SK-N-SH (cell line): ENCODE measurements at regions not wholly inside any gene's neighbourhood (a gene's known extent, or its start where the extent isn't known, plus 50 kb on each side); places are given as distances from the start of the nearest gene placed in this dataset.

Experiments used
- CTCF ChIA-PET: fragments of 300-600, 350-600 bp; formaldehyde crosslinking; extraction: SDS; loops from one replicate; lab custom pipeline; 2021; lab: Yijun Ruan, JAX
- POLR2A ChIA-PET: fragments of 350-600 bp; sonication (Branson Sonifier 250); formaldehyde crosslinking; extraction: SDS; loops from one replicate; lab custom pipeline; 2020; ENCODE audit warnings: antibody characterized with exemption, inconsistent platforms; lab: Yijun Ruan, JAX
- DNase-seq: peaks from one replicate; pipeline ENCODE4 v3.0.0; 2012
- H2AFZ ChIP-seq: fragments of 200-600 bp; sonication (generic); 2 replicates; pipeline ENCODE4 v1.8.1; 2016; ENCODE audit warnings: antibody characterized with exemption, mild to moderate bottlenecking, low read depth
- H3F3A ChIP-seq: fragments of 200-600 bp; sonication (generic); replicated peaks from 2 replicates; pipeline ENCODE3; 2016; ENCODE audit warnings: antibody characterized with exemption, mild to moderate bottlenecking; ENCODE audit not compliant: insufficient read depth
- H3K27ac ChIP-seq, 2 experiments: fragments of 200-500 bp in 1 of 2; fragments of 200-600 bp in 1 of 2; sonication (Bioruptor generic) in 1 of 2; sonication (generic), shearing (Covaris generic) in 1 of 2; 2 replicates each; pipeline versions ENCODE4 v1.5.1 to v1.6.1; 2014 to 2016; ENCODE audit warnings: low read depth in 2 of 2, inconsistent platforms in 1 of 2, low read length in 1 of 2, mild to moderate bottlenecking in 1 of 2, mixed read lengths in 1 of 2
- H3K27me3 ChIP-seq: fragments of 200-600 bp; sonication (generic), shearing (Covaris generic); 2 replicates; pipeline ENCODE4 v1.6.1; 2016; ENCODE audit warnings: mixed run types; ENCODE audit not compliant: insufficient read depth
- H3K36me3 ChIP-seq, 2 experiments: fragments of 200-500 bp in 1 of 2; fragments of 200-600 bp in 1 of 2; sonication (Bioruptor generic) in 1 of 2; sonication (generic) in 1 of 2; replicated peaks in 1 of 2; 2 replicates each; pipeline versions ENCODE3 to v1.5.1; 2014 to 2016; ENCODE audit warnings: low read length in 1 of 2, mild to moderate bottlenecking in 1 of 2; ENCODE audit not compliant: insufficient read depth in 2 of 2, control insufficient read depth in 1 of 2
- H3K4me1 ChIP-seq, 2 experiments: fragments of 200-500 bp in 1 of 2; fragments of 200-600 bp in 1 of 2; sonication (Bioruptor generic) in 1 of 2; sonication (generic), shearing (Covaris generic) in 1 of 2; 2 replicates each; pipeline versions ENCODE4 v1.5.1 to v1.6.1; 2014 to 2016; ENCODE audit warnings: low read depth in 1 of 2, low read length in 1 of 2, mixed run types in 1 of 2; ENCODE audit not compliant: insufficient read depth in 2 of 2, control insufficient read depth in 1 of 2
- H3K4me2 ChIP-seq: fragments of 200-600 bp; sonication (generic), shearing (Covaris generic); 2 replicates; pipeline ENCODE4 v1.6.1; 2017; ENCODE audit warnings: mixed run types
- H3K4me3 ChIP-seq, 2 experiments: fragments of 200-500 bp in 1 of 2; fragments of 200-600 bp in 1 of 2; sonication (Bioruptor generic) in 1 of 2; sonication (generic), shearing (Covaris generic) in 1 of 2; 2 replicates each; pipeline versions ENCODE4 v1.5.1 to v1.8.1; 2014 to 2016; ENCODE audit warnings: low read depth in 2 of 2, inconsistent platforms in 1 of 2, low read length in 1 of 2, mild to moderate bottlenecking in 1 of 2, mixed read lengths in 1 of 2, moderate library complexity in 1 of 2
- H3K79me2 ChIP-seq: fragments of 200-600 bp; sonication (generic); 2 replicates; pipeline ENCODE4 v1.8.1; 2017; ENCODE audit warnings: mild to moderate bottlenecking; ENCODE audit not compliant: insufficient read depth
- H3K9ac ChIP-seq: fragments of 200-600 bp; sonication (generic); 2 replicates; pipeline ENCODE4 v1.6.1; 2017; ENCODE audit warnings: mixed run types
- H3K9me2 ChIP-seq: fragments of 200-600 bp; sonication (generic); 2 replicates; pipeline ENCODE4 v1.6.1; 2017; ENCODE audit warnings: mixed run types
- H3K9me3 ChIP-seq: fragments of 200-600 bp; sonication (generic); 2 replicates; pipeline ENCODE4 v1.6.1; 2017; ENCODE audit warnings: mixed run types, mild to moderate bottlenecking, moderate library complexity
- H4K20me1 ChIP-seq: fragments of 200-600 bp; sonication (generic); 2 replicates; pipeline ENCODE4 v1.6.1; 2017; ENCODE audit warnings: mild to moderate bottlenecking, mixed run types; ENCODE audit not compliant: insufficient read depth
- CTCF ChIP-seq: fragments of 200-600 bp; sonication (generic); IDR thresholded peaks from 2 replicates; pipeline ENCODE4 v1.6.1; 2017; ENCODE audit warnings: antibody characterized with exemption, mild to moderate bottlenecking, moderate library complexity
- EP300 ChIP-seq, 2 experiments: IDR thresholded peaks; 2 replicates each; pipeline versions ENCODE4 v1.4.0 to v1.6.1; 2012; ENCODE audit warnings: borderline replicate concordance in 1 of 2, low read depth in 1 of 2, low read length in 1 of 2
- EZH2phosphoT487 ChIP-seq: fragments of 200-600 bp; sonication (generic); IDR thresholded peaks from 2 replicates; pipeline ENCODE4 v1.6.1; 2017; ENCODE audit warnings: low read depth, mixed run types, mild to moderate bottlenecking, antibody characterized with exemption, moderate library complexity, borderline replicate concordance
- FOSL2 ChIP-seq: IDR thresholded peaks from 2 replicates; pipeline ENCODE4 v1.4.0; 2012; ENCODE audit warnings: low read depth, mild to moderate bottlenecking, moderate library complexity, borderline replicate concordance
- FOXM1 ChIP-seq: IDR thresholded peaks from 2 replicates; pipeline ENCODE4 v1.4.0; 2012; ENCODE audit warnings: low read depth, mild to moderate bottlenecking
- GABPA ChIP-seq: IDR thresholded peaks from 2 replicates; pipeline ENCODE4 v1.4.0; 2012; ENCODE audit warnings: low read depth, mild to moderate bottlenecking
- MAX ChIP-seq: IDR thresholded peaks from 2 replicates; pipeline ENCODE4 v1.4.0; 2012; ENCODE audit warnings: low read depth
- NFIC ChIP-seq: IDR thresholded peaks from 2 replicates; pipeline ENCODE4 v1.4.0; 2012; ENCODE audit warnings: borderline replicate concordance
- NRF1 ChIP-seq: IDR thresholded peaks from 2 replicates; pipeline ENCODE4 v1.6.1; 2012; ENCODE audit warnings: low read depth, mild to moderate bottlenecking, low read length
- RAD21 ChIP-seq: IDR thresholded peaks from 2 replicates; pipeline ENCODE4 v1.6.1; 2012; ENCODE audit warnings: mild to moderate bottlenecking, low read length
- SIN3A ChIP-seq: IDR thresholded peaks from 2 replicates; pipeline ENCODE4 v1.6.1; 2012; ENCODE audit warnings: low read depth, mild to moderate bottlenecking, low read length, moderate library complexity, borderline replicate concordance
- TAF1 ChIP-seq: IDR thresholded peaks from 2 replicates; pipeline ENCODE4 v1.6.1; 2012; ENCODE audit warnings: low read depth, mild to moderate bottlenecking, low read length, moderate library complexity, borderline replicate concordance
- TCF12 ChIP-seq: IDR thresholded peaks from 2 replicates; pipeline ENCODE4 v1.4.0; 2012
- ZBTB33 ChIP-seq: IDR thresholded peaks from 2 replicates; pipeline ENCODE4 v1.4.0; 2012; ENCODE audit warnings: low read depth, borderline replicate concordance
- WGBS: methylation state at CpG from one replicate; pipeline ENCODE4 v1.1.6; 2017; ENCODE audit warnings: low lambda C conversion rate; 5-methylcytosine and 5-hydroxymethylcytosine counted together

DNA sequence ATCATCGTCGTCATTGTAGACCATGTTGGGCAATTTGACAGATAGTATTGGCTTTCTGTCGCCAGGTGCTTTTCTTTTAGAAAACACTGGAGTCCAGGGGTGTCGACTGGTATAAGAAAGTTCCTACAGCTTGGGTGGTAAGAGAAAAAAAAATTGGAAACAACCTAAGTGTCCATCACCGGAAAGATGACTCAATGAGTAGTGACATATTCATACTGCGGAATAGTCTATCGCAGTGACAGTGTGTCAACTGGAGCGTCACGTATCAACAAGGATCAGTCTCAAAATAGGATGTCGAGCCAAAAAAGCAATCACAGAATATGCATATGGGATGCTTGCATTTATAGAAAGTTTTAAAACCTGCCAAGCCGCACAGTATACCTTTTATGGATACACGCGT is 157.6 kb downstream of the MN1 start:
- no peaks in the 10 kb centered on the region for H3K4me1 ChIP-seq
- ChIA-PET POLR2A (no interaction called here), CTCF (interaction anchor here (1.2 kb wide), 1 partner anchor 16 kb away, joined by 4 read pairs; no protein-coding TSS in a partner anchor)
- no peaks in the 10 kb centered on the region for H3F3A ChIP-seq
- H4K20me1 ChIP-seq: no peaks in the 10 kb centered on the region
- WGBS: 85% methylated on average over 13 of the region's 13 CpGs
- H3K4me2 ChIP-seq: no peak overlapping the region
- no peak for DNase-seq
- TF ChIP-seq NFIC: no peak
- TF ChIP-seq GABPA: no peak
- TF ChIP-seq CTCF: no peak
- TF ChIP-seq ZBTB33: no peak
- TF ChIP-seq FOSL2: no peak
- H3K9me2 ChIP-seq: no peaks in the 10 kb centered on the region
- H3K9me3 ChIP-seq: no peaks in the 10 kb centered on the region
- no peak overlapping the region for H3K9ac ChIP-seq
- no peaks in the 10 kb centered on the region for H3K36me3 ChIP-seq
- no peak overlapping the region for H3K27ac ChIP-seq
- no peak overlapping the region for H3K4me3 ChIP-seq
- H2AFZ ChIP-seq: no peak overlapping the region
- H3K79me2 ChIP-seq: no peaks in the 10 kb centered on the region
- H3K27me3 ChIP-seq: peaks cover 13% of the 10 kb centered on the region; the same call in 1 of the 2 replicates

GRCh38 chr22:27644566-27644965 is 157.0 kb downstream of the MN1 start:
- Histone ChIP-seq H3K4me2 (no peak overlapping the region), H3K79me2 (no peaks in the 10 kb centered on the region), H3K4me1 (no peaks in the 10 kb centered on the region), H3K9me3 (no peaks in the 10 kb centered on the region), H3K36me3 (no peaks in the 10 kb centered on the region), H3K9me2 (no peaks in the 10 kb centered on the region)
- DNase-seq: no peak
- TF ChIP-seq RAD21 (no peak), TCF12 (no peak), FOXM1 (no peak), SIN3A (no peak), ZBTB33 (no peak), TAF1 (no peak), EZH2phosphoT487 (no peak), EP300 (IDR thresholded peaks at IDR 0.05; ENCODE audit: borderline replicate concordance in 1 of 2, low read depth in 1 of 2, low read length in 1 of 2) (no peak), NRF1 (no peak), MAX (no peak)
- TF ChIP-seq, all 33 proteins: peak for 0
- WGBS: 72% methylated on average over 7 of the region's 7 CpGs
- ChIA-PET POLR2A (no interaction called here), CTCF (no interaction called here)
- no peak overlapping the region for H2AFZ ChIP-seq
- H3K27me3 ChIP-seq: peaks cover 13% of the 10 kb centered on the region; the same call in 1 of the 2 replicates
- H4K20me1 ChIP-seq: no peaks in the 10 kb centered on the region
- H3K9ac ChIP-seq: no peak overlapping the region
- no peaks in the 10 kb centered on the region for H3F3A ChIP-seq
- no peak overlapping the region for H3K4me3 ChIP-seq
- H3K27ac ChIP-seq: no peak overlapping the region
